Colonic mucosa (tissue), 4 donors: ENCODE measurements at regions not wholly inside any gene's neighbourhood (a gene's known extent, or its start where the extent isn't known, plus 50 kb on each side); places are given as distances from the start of the nearest gene placed in this dataset.

Experiments
- DNase-seq: peaks from one replicate; pipeline ENCODE4 v3.0.0-alpha.2; 2020
- H3K27ac ChIP-seq: fragments of 200-600 bp; one replicate; pipeline ENCODE4 v1.8.0; 2021
- H3K27me3 ChIP-seq: fragments of 200-600 bp; one replicate; pipeline ENCODE4 v1.8.0; 2021
- H3K36me3 ChIP-seq: fragments of 200-600 bp; one replicate; pipeline ENCODE4 v1.8.0; 2021
- H3K4me1 ChIP-seq: fragments of 200-600 bp; one replicate; pipeline ENCODE4 v1.8.0; 2021; ENCODE audit warnings: mild to moderate bottlenecking
- H3K4me3 ChIP-seq: fragments of 200-600 bp; one replicate; pipeline ENCODE4 v1.8.0; 2021
- H3K9ac ChIP-seq, 2 donors: one replicate each; pipeline ENCODE4 v1.7.0; 2013; ENCODE audit warnings: control low read depth in 2 of 2, low read depth in 2 of 2, low read length in 2 of 2
- H3K9me3 ChIP-seq: fragments of 200-600 bp; one replicate; pipeline ENCODE4 v1.8.0; 2021
- intact Hi-C: fragments of 100-400 bp; cut with DNase I; formaldehyde crosslinking; loops from one replicate; pipeline ENCODE4 v1.14.1; 2022
- TF ChIP-seq, protein P1 (sequence below): fragments of 200-600 bp; IDR thresholded peaks from one replicate; pipeline ENCODE4 v1.8.0; 2022; ENCODE audit warnings: antibody characterized with exemption, mild to moderate bottlenecking
- donor health status: healthy.
- donor health status: DM: no; HTN: no; CAD: no.
- donor health status: DM: no; HTN: no; CAD: no.

DNA sequence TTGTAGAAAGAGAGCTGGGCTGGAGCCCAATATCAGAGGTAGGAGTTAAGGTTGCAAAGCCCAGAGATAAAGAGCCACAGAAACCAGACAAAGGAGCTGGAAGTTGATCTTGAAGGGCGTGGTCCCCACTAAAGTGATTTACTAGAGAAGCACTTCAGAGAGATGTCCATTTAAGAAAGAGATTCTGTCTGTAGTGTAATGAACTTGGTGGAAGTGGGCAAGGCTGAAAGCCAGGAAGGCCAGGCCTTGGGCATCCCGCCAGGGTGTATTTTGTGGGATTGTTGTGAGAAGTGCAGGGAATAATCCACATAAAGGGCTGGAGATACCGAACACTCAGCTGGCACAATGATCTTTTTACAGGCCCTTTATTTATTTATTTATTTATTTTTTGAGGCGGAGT is 1398.8 kb downstream of the TBC1D22A start:
- Histone ChIP-seq H3K27ac (no peak overlapping the region), H3K27me3 (no peaks in the 10 kb centered on the region), H3K4me3 (no peak overlapping the region), H3K4me1 (no peaks in the 10 kb centered on the region), H3K9me3 (no peaks in the 10 kb centered on the region), H3K36me3 (no peaks in the 10 kb centered on the region), H3K9ac (no peak overlapping the region)
- intact Hi-C loops = no loop called here
- TF ChIP-seq, protein P1, sequence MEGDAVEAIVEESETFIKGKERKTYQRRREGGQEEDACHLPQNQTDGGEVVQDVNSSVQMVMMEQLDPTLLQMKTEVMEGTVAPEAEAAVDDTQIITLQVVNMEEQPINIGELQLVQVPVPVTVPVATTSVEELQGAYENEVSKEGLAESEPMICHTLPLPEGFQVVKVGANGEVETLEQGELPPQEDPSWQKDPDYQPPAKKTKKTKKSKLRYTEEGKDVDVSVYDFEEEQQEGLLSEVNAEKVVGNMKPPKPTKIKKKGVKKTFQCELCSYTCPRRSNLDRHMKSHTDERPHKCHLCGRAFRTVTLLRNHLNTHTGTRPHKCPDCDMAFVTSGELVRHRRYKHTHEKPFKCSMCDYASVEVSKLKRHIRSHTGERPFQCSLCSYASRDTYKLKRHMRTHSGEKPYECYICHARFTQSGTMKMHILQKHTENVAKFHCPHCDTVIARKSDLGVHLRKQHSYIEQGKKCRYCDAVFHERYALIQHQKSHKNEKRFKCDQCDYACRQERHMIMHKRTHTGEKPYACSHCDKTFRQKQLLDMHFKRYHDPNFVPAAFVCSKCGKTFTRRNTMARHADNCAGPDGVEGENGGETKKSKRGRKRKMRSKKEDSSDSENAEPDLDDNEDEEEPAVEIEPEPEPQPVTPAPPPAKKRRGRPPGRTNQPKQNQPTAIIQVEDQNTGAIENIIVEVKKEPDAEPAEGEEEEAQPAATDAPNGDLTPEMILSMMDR = no peak
- DNase-seq = peak; percentile 32

- Histone ChIP-seq H3K36me3 (no peaks in the 10 kb centered on the region), H3K27ac (no peak overlapping the region), H3K4me1 (no peaks in the 10 kb centered on the region), H3K27me3 (no peaks in the 10 kb centered on the region), H3K9ac (no peak overlapping the region), H3K4me3 (no peak overlapping the region), H3K9me3 (no peaks in the 10 kb centered on the region)
- intact Hi-C loops = no loop called here
- no peak for DNase-seq
- TF ChIP-seq, protein P1 = no peak
Observed at GRCh38 chr22:48157676-48158075, 1395.2 kb downstream of the TBC1D22A start.

GRCh38 chr22:48156603-48157355 is 1394.3 kb downstream of the TBC1D22A start:
- Histone ChIP-seq H3K4me3 (no peak overlapping the region), H3K27ac (no peak overlapping the region), H3K27me3 (no peaks in the 10 kb centered on the region), H3K36me3 (no peaks in the 10 kb centered on the region), H3K4me1 (no peaks in the 10 kb centered on the region), H3K9me3 (no peaks in the 10 kb centered on the region), H3K9ac (no peak overlapping the region)
- intact Hi-C loops = no loop called here
- peak; percentile 71 for DNase-seq
- TF ChIP-seq, protein P1 = no peak

DNA sequence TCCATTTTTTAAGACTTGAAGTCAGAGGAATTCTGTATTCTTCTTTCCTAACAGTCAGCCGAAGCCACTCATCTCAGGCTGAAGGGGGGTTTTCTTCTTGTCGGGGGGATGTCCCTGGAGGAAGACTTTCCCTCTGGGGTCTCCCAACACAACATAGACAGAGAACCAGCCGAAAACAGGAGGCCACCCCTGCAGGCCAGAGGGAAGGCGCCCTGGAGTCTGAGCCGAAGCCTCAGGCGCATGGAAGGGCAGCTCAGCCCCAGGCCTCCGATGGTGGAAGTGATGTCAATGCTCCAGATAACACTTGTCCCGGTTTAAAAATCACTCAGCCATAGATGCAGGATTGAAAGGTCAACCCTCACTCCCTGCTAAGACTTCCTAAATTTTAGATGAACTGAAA is 1393.0 kb downstream of the TBC1D22A start:
- no peaks in the 10 kb centered on the region for H3K27me3 ChIP-seq
- no peaks in the 10 kb centered on the region for H3K36me3 ChIP-seq
- TF ChIP-seq, protein P1 = no peak
- H3K9ac ChIP-seq = no peak overlapping the region
- no peak overlapping the region for H3K27ac ChIP-seq
- no peak overlapping the region for H3K4me3 ChIP-seq
- DNase-seq = no peak
- intact Hi-C loops = no loop called here
- no peaks in the 10 kb centered on the region for H3K4me1 ChIP-seq
- H3K9me3 ChIP-seq = no peaks in the 10 kb centered on the region

- no peak overlapping the region for H3K9ac ChIP-seq
- no peak overlapping the region for H3K4me3 ChIP-seq
- no peaks in the 10 kb centered on the region for H3K9me3 ChIP-seq
- TF ChIP-seq, protein P1 = no peak
- H3K27me3 ChIP-seq = no peaks in the 10 kb centered on the region
- H3K4me1 ChIP-seq = no peaks in the 10 kb centered on the region
- intact Hi-C loops = no loop called here
- DNase-seq = no peak
- no peaks in the 10 kb centered on the region for H3K36me3 ChIP-seq
- H3K27ac ChIP-seq = no peak overlapping the region
Observed at GRCh38 chr22:48154943-48155240, 1392.4 kb downstream of the TBC1D22A start.
